ENCODE measurements at regions not wholly inside any gene's neighbourhood (a gene's known extent, or its start where the extent isn't known, plus 50 kb on each side); places are given as distances from the start of the nearest gene placed in this dataset.

- TF ChIP-seq, protein P1, sequence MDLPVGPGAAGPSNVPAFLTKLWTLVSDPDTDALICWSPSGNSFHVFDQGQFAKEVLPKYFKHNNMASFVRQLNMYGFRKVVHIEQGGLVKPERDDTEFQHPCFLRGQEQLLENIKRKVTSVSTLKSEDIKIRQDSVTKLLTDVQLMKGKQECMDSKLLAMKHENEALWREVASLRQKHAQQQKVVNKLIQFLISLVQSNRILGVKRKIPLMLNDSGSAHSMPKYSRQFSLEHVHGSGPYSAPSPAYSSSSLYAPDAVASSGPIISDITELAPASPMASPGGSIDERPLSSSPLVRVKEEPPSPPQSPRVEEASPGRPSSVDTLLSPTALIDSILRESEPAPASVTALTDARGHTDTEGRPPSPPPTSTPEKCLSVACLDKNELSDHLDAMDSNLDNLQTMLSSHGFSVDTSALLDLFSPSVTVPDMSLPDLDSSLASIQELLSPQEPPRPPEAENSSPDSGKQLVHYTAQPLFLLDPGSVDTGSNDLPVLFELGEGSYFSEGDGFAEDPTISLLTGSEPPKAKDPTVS (IDR thresholded peaks at IDR 0.05; ENCODE audit: low read depth, low read length): no peak
- TF ChIP-seq JUNB (IDR thresholded peaks at IDR 0.05): no peak
- no peak for TF ChIP-seq DPF2 (IDR thresholded peaks at IDR 0.05)
- TF ChIP-seq KDM1A (IDR thresholded peaks at IDR 0.05; ENCODE audit: borderline replicate concordance): no peak
- TF ChIP-seq, protein P2, sequence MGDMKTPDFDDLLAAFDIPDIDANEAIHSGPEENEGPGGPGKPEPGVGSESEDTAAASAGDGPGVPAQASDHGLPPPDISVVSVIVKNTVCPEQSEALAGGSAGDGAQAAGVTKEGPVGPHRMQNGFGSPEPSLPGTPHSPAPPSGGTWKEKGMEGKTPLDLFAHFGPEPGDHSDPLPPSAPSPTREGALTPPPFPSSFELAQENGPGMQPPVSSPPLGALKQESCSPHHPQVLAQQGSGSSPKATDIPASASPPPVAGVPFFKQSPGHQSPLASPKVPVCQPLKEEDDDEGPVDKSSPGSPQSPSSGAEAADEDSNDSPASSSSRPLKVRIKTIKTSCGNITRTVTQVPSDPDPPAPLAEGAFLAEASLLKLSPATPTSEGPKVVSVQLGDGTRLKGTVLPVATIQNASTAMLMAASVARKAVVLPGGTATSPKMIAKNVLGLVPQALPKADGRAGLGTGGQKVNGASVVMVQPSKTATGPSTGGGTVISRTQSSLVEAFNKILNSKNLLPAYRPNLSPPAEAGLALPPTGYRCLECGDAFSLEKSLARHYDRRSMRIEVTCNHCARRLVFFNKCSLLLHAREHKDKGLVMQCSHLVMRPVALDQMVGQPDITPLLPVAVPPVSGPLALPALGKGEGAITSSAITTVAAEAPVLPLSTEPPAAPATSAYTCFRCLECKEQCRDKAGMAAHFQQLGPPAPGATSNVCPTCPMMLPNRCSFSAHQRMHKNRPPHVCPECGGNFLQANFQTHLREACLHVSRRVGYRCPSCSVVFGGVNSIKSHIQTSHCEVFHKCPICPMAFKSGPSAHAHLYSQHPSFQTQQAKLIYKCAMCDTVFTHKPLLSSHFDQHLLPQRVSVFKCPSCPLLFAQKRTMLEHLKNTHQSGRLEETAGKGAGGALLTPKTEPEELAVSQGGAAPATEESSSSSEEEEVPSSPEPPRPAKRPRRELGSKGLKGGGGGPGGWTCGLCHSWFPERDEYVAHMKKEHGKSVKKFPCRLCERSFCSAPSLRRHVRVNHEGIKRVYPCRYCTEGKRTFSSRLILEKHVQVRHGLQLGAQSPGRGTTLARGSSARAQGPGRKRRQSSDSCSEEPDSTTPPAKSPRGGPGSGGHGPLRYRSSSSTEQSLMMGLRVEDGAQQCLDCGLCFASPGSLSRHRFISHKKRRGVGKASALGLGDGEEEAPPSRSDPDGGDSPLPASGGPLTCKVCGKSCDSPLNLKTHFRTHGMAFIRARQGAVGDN (IDR thresholded peaks at IDR 0.05): no peak
- no peak for TF ChIP-seq BACH1 (IDR thresholded peaks at IDR 0.05; ENCODE audit: borderline replicate concordance)
- TF ChIP-seq GABPA (IDR thresholded peaks at IDR 0.05; ENCODE audit: low read depth): no peak
- TF ChIP-seq CBX5 (IDR thresholded peaks at IDR 0.05; ENCODE audit: low read depth): no peak
- no peak for TF ChIP-seq MYB (IDR thresholded peaks at IDR 0.05; ENCODE audit: borderline replicate concordance, low read depth, low read length)
- no peak for TF ChIP-seq HCFC1 (IDR thresholded peaks at IDR 0.05; ENCODE audit: low read length)
- TF ChIP-seq PAX8 (IDR thresholded peaks at IDR 0.05): no peak
- TF ChIP-seq, protein P3, sequence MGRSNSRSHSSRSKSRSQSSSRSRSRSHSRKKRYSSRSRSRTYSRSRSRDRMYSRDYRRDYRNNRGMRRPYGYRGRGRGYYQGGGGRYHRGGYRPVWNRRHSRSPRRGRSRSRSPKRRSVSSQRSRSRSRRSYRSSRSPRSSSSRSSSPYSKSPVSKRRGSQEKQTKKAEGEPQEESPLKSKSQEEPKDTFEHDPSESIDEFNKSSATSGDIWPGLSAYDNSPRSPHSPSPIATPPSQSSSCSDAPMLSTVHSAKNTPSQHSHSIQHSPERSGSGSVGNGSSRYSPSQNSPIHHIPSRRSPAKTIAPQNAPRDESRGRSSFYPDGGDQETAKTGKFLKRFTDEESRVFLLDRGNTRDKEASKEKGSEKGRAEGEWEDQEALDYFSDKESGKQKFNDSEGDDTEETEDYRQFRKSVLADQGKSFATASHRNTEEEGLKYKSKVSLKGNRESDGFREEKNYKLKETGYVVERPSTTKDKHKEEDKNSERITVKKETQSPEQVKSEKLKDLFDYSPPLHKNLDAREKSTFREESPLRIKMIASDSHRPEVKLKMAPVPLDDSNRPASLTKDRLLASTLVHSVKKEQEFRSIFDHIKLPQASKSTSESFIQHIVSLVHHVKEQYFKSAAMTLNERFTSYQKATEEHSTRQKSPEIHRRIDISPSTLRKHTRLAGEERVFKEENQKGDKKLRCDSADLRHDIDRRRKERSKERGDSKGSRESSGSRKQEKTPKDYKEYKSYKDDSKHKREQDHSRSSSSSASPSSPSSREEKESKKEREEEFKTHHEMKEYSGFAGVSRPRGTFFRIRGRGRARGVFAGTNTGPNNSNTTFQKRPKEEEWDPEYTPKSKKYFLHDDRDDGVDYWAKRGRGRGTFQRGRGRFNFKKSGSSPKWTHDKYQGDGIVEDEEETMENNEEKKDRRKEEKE (IDR thresholded peaks at IDR 0.05): no peak
Measured at GRCh38 chr10:16367621-16368292, 69.1 kb upstream of the PTER start (continued).

All from GM12878 (cell line).